Activated CD8-positive, alpha-beta memory T cell treated with anti-CD3 and anti-CD28 coated beads, Interleukin-2, amount 50 U/mL, for 1 hour (primary cell): ENCODE measurements at regions not wholly inside any gene's neighbourhood (a gene's known extent, or its start where the extent isn't known, plus 50 kb on each side); places are given as distances from the start of the nearest gene placed in this dataset.

Source experiments
- DNase-seq: peaks from one replicate; pipeline ENCODE4 v3.0.0-alpha.2; 2020; ENCODE audit errors: extremely low read depth

- DNase-seq: no peak
Observed at GRCh38 chr10:128963211-128964099, 503.6 kb upstream of the MGMT start.

- DNase-seq: no peak
Observed at GRCh38 chr10:128964100-128964403, 503.0 kb upstream of the MGMT start.

- DNase-seq: no peak
Observed at GRCh38 chr10:128967980-128968756, 498.9 kb upstream of the MGMT start.

- no peak for DNase-seq
Observed at GRCh38 chr10:128969551-128969950, 497.5 kb upstream of the MGMT start.

GRCh38 chr10:128971374-128972035 is 495.5 kb upstream of the MGMT start:
- DNase-seq: no peak

- no peak for DNase-seq
Observed at GRCh38 chr10:128972036-128972405, 495.0 kb upstream of the MGMT start.

- DNase-seq: no peak
Observed at GRCh38 chr10:128973221-128973620, 493.8 kb upstream of the MGMT start.

GRCh38 chr10:128976856-128977255 is 490.2 kb upstream of the MGMT start:
- DNase-seq: no peak

GRCh38 chr10:128978211-128978610 is 488.8 kb upstream of the MGMT start:
- DNase-seq: no peak

GRCh38 chr10:128979405-128979804 is 487.6 kb upstream of the MGMT start:
- DNase-seq: no peak

- no peak for DNase-seq
Observed at GRCh38 chr10:128981251-128981650, 485.8 kb upstream of the MGMT start.

- DNase-seq: no peak
Observed at GRCh38 chr10:128981881-128982615, 485.0 kb upstream of the MGMT start.

GRCh38 chr10:128982616-128982915 is 484.5 kb upstream of the MGMT start:
- DNase-seq: no peak

GRCh38 chr10:128985036-128985435 is 482.0 kb upstream of the MGMT start:
- no peak for DNase-seq

GRCh38 chr10:128990986-128991385 is 476.1 kb upstream of the MGMT start:
- no peak for DNase-seq

GRCh38 chr10:128992770-128993169 is 474.3 kb upstream of the MGMT start:
- no peak for DNase-seq

- DNase-seq: no peak
Observed at GRCh38 chr10:128993443-128993842, 473.6 kb upstream of the MGMT start.

GRCh38 chr10:128993911-128994538 is 473.0 kb upstream of the MGMT start:
- no peak for DNase-seq

- no peak for DNase-seq
Observed at GRCh38 chr10:128994598-128995143, 472.4 kb upstream of the MGMT start.

- DNase-seq: no peak
Observed at GRCh38 chr10:128995676-128996075, 471.4 kb upstream of the MGMT start.

- no peak for DNase-seq
Observed at GRCh38 chr10:128996092-128996491, 470.9 kb upstream of the MGMT start.
